ENCODE measurements at regions not wholly inside any gene's neighbourhood (a gene's known extent, or its start where the extent isn't known, plus 50 kb on each side); places are given as distances from the start of the nearest gene placed in this dataset.

GRCh38 chr18:28736951-28737350, 560.0 kb upstream of the CDH2 start:
- no peak for TF ChIP-seq REST (IDR thresholded peaks at IDR 0.05; ENCODE audit: insufficient read depth in 1 of 2, low read depth in 2 of 2, low read length in 1 of 2)
- TF ChIP-seq TCF7L2 (IDR thresholded peaks at IDR 0.05; ENCODE audit: low read depth, low read length) = no peak
- TF ChIP-seq, protein P1, sequence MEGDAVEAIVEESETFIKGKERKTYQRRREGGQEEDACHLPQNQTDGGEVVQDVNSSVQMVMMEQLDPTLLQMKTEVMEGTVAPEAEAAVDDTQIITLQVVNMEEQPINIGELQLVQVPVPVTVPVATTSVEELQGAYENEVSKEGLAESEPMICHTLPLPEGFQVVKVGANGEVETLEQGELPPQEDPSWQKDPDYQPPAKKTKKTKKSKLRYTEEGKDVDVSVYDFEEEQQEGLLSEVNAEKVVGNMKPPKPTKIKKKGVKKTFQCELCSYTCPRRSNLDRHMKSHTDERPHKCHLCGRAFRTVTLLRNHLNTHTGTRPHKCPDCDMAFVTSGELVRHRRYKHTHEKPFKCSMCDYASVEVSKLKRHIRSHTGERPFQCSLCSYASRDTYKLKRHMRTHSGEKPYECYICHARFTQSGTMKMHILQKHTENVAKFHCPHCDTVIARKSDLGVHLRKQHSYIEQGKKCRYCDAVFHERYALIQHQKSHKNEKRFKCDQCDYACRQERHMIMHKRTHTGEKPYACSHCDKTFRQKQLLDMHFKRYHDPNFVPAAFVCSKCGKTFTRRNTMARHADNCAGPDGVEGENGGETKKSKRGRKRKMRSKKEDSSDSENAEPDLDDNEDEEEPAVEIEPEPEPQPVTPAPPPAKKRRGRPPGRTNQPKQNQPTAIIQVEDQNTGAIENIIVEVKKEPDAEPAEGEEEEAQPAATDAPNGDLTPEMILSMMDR (IDR thresholded peaks at IDR 0.05) = no peak
- no peak for TF ChIP-seq POLR2AphosphoS5 (IDR thresholded peaks at IDR 0.05; ENCODE audit: low read depth, low read length)

Data from Panc1 (cell line).